HL-60 (cell line): ENCODE measurements at regions not wholly inside any gene's neighbourhood (a gene's known extent, or its start where the extent isn't known, plus 50 kb on each side); places are given as distances from the start of the nearest gene placed in this dataset.

Source experiments
- CTCF ChIP-seq: IDR thresholded peaks from one replicate; pipeline ENCODE4 v1.5.1; 2011; ENCODE audit warnings: low read length, control low read depth, inconsistent platforms; ENCODE audit not compliant: insufficient read depth
- GABPA ChIP-seq: IDR thresholded peaks from 2 replicates; pipeline ENCODE4 v1.6.1; 2012; ENCODE audit warnings: low read depth
- POLR2AphosphoS5 ChIP-seq: IDR thresholded peaks from 2 replicates; pipeline ENCODE4 v1.6.1; 2012; ENCODE audit warnings: low read depth
- REST ChIP-seq: IDR thresholded peaks from 2 replicates; pipeline ENCODE4 v1.6.1; 2012; ENCODE audit warnings: low read depth; ENCODE audit not compliant: insufficient replicate concordance
- SPI1 ChIP-seq: IDR thresholded peaks from 2 replicates; pipeline ENCODE4 v1.6.1; 2012; ENCODE audit warnings: low read depth, mild to moderate bottlenecking, borderline replicate concordance

- no peak for TF ChIP-seq CTCF
- TF ChIP-seq POLR2AphosphoS5: no peak
- no peak for TF ChIP-seq GABPA
- no peak for TF ChIP-seq SPI1
- TF ChIP-seq REST: no peak
These were observed 82.9 kb upstream of the BOC start for GRCh38 chr3:113128386-113129015.
